ENCODE measurements at regions not wholly inside any gene's neighbourhood (a gene's known extent, or its start where the extent isn't known, plus 50 kb on each side); places are given as distances from the start of the nearest gene placed in this dataset.

GRCh38 chr3:74529145-74529544 lies 85.3 kb downstream of the CNTN3 start:
- TF ChIP-seq CTCF (IDR thresholded peaks at IDR 0.05) (no peak), POLR2A (IDR thresholded peaks at IDR 0.05; ENCODE audit: low read depth) (no peak), EP300 (IDR thresholded peaks at IDR 0.05) (no peak)
